GM06990 (cell line): ENCODE measurements at regions not wholly inside any gene's neighbourhood (a gene's known extent, or its start where the extent isn't known, plus 50 kb on each side); places are given as distances from the start of the nearest gene placed in this dataset.
"Not testable (repeated sequence)": the region's sequence is repeated elsewhere in the genome, so short reads cannot be mapped to it uniquely, and the experiment has no call there.

Source experiments
- DNase-seq: peaks from one replicate; pipeline ENCODE4 v3.0.0-alpha.2; 2011; ENCODE audit not compliant: insufficient read length; ENCODE audit errors: extremely low read depth
- H3K27me3 ChIP-seq: replicated peaks from 2 replicates; pipeline ENCODE4 v1.6.0; 2011; ENCODE audit warnings: low read length; ENCODE audit not compliant: control insufficient read depth, insufficient read depth
- H3K36me3 ChIP-seq: 2 replicates; pipeline ENCODE4 v1.5.1; 2011; ENCODE audit warnings: low read length; ENCODE audit not compliant: control insufficient read depth, insufficient read depth
- H3K4me3 ChIP-seq: replicated peaks from 2 replicates; pipeline ENCODE4 v1.5.1; 2011; ENCODE audit warnings: low read depth, mild to moderate bottlenecking, control low read depth, low read length
- TF ChIP-seq, protein P1 (sequence below): IDR thresholded peaks from 2 replicates; pipeline ENCODE4 v1.5.1; 2011; ENCODE audit warnings: low read length, control low read depth, mild to moderate bottlenecking, inconsistent platforms; ENCODE audit not compliant: insufficient read depth, poor library complexity, severe bottlenecking

DNA sequence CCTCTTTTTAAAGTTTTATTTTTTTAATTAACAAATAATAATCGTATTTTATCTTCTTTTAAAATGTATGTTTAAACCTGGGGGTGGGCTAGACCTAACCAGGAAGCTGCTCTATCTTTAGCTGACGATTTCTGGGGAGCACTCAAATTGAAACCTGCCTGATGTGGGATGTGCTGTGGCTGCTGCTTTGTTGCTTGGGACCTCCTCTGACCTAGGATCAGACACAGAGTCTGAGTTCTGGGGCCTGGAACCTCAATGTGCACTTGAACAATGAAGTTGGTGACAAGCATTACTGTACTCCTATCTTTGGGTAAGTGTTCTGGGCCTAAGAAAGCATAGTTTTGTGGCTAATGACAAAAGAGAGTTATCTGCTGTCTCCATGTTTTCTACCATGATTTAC, 386.7 kb downstream of the DAD1 start:
- TF ChIP-seq, protein P1, sequence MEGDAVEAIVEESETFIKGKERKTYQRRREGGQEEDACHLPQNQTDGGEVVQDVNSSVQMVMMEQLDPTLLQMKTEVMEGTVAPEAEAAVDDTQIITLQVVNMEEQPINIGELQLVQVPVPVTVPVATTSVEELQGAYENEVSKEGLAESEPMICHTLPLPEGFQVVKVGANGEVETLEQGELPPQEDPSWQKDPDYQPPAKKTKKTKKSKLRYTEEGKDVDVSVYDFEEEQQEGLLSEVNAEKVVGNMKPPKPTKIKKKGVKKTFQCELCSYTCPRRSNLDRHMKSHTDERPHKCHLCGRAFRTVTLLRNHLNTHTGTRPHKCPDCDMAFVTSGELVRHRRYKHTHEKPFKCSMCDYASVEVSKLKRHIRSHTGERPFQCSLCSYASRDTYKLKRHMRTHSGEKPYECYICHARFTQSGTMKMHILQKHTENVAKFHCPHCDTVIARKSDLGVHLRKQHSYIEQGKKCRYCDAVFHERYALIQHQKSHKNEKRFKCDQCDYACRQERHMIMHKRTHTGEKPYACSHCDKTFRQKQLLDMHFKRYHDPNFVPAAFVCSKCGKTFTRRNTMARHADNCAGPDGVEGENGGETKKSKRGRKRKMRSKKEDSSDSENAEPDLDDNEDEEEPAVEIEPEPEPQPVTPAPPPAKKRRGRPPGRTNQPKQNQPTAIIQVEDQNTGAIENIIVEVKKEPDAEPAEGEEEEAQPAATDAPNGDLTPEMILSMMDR, result no peak
- no peaks in the 10 kb centered on the region for H3K36me3 ChIP-seq
- H3K4me3 ChIP-seq, result no peak overlapping the region
- no peaks in the 10 kb centered on the region for H3K27me3 ChIP-seq
- DNase-seq, result no peak

DNA sequence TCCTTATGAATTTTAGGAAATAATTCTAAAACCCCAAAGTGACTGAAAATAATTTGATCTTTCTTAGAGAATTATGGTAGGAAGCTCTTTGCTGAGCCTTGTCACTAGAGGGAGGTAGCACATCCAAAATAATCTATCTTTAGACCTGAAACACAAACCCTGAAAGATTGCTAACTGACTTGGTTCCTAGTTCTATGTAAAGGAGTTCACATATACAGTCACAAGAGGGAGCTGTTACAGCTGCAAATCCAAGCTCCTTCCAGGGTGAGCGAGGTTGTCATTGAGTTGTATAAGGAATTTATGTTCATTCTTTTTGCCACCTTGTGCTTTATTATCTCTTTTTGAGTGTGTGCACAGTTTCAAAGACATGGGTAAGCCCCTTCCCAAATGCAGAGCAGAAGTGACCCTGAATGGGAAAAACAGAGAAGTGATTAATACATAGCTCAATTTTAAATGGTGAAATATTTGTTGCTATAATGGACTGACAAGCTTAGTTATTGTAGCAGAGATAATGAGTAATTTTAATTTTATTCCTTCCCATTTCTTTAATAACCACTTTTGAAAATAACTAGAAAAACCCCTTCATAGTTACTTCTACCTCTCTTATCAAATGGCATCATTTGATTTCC, 387.9 kb downstream of the DAD1 start:
- Histone ChIP-seq H3K4me3 (no peak overlapping the region), H3K27me3 (no peaks in the 10 kb centered on the region), H3K36me3 (no peaks in the 10 kb centered on the region)
- DNase-seq, result no peak
- TF ChIP-seq, protein P1, result peak; percentile 76

DNA sequence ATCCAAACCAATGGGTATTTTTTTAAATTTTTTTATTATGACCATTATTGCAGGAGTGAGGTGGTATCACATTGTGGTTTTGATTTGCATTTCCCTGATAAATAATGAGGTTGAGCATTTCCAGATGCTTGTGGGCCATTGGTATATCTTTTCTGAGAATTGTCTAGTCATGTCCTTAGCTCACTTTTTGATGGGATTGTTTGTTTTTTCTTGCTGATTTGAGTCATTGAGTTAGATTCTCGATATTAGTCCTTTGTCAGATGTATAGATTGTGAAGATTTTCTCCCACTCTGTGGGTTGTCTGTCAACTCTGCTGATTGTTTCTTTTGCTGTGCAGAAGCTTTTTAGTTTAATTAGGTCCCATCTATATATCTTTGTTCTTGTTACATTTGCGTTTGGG, 388.9 kb downstream of the DAD1 start:
- not testable (repeated sequence) for H3K27me3 ChIP-seq, H3K4me3 ChIP-seq, DNase-seq, H3K36me3 ChIP-seq

DNA sequence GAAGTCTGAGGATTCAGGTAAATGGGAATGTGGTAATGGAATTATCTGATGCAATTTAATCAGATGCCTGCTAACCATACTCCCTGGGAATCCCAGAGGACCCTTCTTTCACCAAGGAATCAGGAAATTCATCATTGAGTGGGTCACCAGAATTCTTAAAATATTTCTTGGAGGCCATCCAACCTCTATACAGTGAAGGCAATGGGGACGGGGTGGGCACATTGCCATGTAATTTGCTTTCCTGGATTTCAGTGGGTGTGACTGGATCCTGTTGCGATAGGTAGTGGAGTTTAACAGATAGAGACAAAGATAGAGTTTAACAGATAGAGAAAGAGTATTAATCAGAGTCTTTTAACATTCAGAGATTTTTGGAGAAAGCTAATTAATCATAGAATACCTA, 394.4 kb downstream of the DAD1 start:
- Histone ChIP-seq H3K27me3 (no peaks in the 10 kb centered on the region), H3K36me3 (no peaks in the 10 kb centered on the region), H3K4me3 (no peak overlapping the region)
- TF ChIP-seq, protein P1, result no peak
- no peak for DNase-seq

DNA sequence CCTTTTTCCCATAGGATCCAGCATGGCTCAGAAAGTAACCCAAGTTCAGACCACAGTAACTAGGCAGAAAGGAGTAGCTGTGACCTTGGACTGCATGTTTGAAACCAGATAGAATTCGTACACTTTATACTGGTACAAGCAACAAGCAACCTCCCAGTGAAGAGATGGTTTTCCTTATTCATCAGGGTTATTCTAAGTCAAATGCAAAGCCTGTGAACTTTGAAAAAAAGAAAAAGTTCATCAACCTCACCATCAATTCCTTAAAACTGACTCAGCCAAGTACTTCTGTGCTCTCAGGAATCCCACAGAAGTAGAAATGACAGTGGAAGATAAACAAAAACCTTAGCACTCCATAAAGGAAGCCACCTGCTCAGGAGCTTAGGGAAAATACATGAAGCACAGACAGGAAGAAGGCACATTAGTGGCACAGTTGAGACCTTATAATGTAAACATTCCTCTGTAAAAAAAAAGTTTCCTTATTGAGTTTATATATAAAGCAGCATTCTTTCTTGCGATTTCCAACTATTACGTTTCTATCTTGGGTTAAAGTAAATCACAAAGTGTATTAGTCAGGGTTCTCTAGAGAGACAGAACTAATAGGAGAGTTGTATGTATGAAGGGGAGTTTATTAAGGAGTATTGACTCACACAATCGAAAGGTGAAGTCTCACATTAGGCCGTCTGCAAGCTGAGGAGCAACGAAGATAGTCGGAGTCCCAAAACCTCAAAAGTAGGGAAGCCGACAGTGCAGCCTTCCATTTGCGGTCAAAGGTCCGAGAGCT, 398.4 kb downstream of the DAD1 start:
- DNase-seq, result no peak
- H3K36me3 ChIP-seq, result no peaks in the 10 kb centered on the region
- TF ChIP-seq, protein P1, result no peak
- H3K27me3 ChIP-seq, result no peaks in the 10 kb centered on the region
- no peak overlapping the region for H3K4me3 ChIP-seq

DNA sequence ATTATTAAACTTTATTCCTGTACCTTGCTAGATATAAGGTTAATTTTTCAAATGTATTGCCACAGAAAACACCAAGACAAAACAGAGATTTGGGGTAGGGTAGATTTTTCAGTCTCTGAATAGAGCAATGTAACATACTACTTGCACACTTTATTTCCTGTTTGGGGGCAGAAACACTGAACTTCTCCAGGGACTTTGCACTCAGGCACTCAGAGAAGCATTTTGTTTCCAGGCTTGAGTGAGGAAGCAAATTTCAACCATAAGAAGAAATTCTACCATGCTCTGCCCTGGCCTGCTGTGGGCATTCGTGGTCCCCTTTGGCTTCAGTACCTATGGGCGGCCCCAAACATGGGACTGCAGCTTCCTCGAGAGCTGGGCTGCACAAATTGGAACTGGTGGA, 399.1 kb downstream of the DAD1 start:
- H3K27me3 ChIP-seq, result no peaks in the 10 kb centered on the region
- TF ChIP-seq, protein P1, result no peak
- no peak overlapping the region for H3K4me3 ChIP-seq
- H3K36me3 ChIP-seq, result no peaks in the 10 kb centered on the region
- DNase-seq, result no peak
